ENCODE measurements at regions not wholly inside any gene's neighbourhood (a gene's known extent, or its start where the extent isn't known, plus 50 kb on each side); places are given as distances from the start of the nearest gene placed in this dataset.

- H3K27ac ChIP-seq, result no peak overlapping the region
Observed at GRCh38 chr1:201610858-201611257, 71.9 kb downstream of the NAV1 start.

GRCh38 chr1:201612645-201613044 is 73.7 kb downstream of the NAV1 start:
- no peak overlapping the region for H3K27ac ChIP-seq
- TF ChIP-seq ZFX (IDR thresholded peaks at IDR 0.05) (no peak), CTCF (conservative IDR thresholded peaks at IDR 0.05) (no peak)

More at GRCh38 chr1:201610858-201611257, 71.9 kb downstream of the NAV1 start:
- TF ChIP-seq ZFX (IDR thresholded peaks at IDR 0.05) (no peak), CTCF (conservative IDR thresholded peaks at IDR 0.05) (no peak)

- no peak overlapping the region for H3K27ac ChIP-seq
- TF ChIP-seq CTCF (conservative IDR thresholded peaks at IDR 0.05) (no peak), ZFX (IDR thresholded peaks at IDR 0.05) (no peak)
Observed at GRCh38 chr1:201614262-201615015, 75.5 kb downstream of the NAV1 start.

DNA sequence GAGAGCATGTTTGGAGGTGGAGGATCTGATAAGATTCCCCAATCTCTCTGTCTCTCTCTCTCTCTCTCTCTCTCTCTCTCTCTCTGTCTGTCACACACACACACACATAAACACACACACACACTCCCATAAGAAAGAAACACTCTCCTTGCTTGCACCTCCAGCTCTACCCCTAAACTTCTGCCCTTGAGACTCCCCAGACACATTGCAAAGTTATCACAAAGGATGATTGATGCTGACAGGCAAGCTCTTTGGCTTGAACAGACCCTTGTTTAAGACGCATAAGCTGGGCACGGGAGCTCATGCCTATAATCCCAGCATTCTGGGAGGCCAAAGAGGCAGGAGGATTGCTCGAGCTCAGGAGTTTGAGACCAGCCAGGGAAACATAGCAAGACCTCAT is 78.2 kb downstream of the NAV1 start:
- H3K27ac ChIP-seq, result no peak overlapping the region
- no peak for TF ChIP-seq CTCF (conservative IDR thresholded peaks at IDR 0.05)
- no peak for TF ChIP-seq ZFX (IDR thresholded peaks at IDR 0.05)

- no peak overlapping the region for H3K27ac ChIP-seq
- TF ChIP-seq ZFX (IDR thresholded peaks at IDR 0.05) (no peak), CTCF (conservative IDR thresholded peaks at IDR 0.05) (no peak)
Observed at GRCh38 chr1:201618389-201618788, 79.5 kb downstream of the NAV1 start.

- TF ChIP-seq CTCF (conservative IDR thresholded peaks at IDR 0.05) (no peak), ZFX (IDR thresholded peaks at IDR 0.05) (no peak)
- H3K27ac ChIP-seq, result no peak overlapping the region
Observed at GRCh38 chr1:201618905-201619304, 80.0 kb downstream of the NAV1 start.

GRCh38 chr1:201619513-201619912 is 80.6 kb downstream of the NAV1 start:
- no peak overlapping the region for H3K27ac ChIP-seq
- TF ChIP-seq CTCF (conservative IDR thresholded peaks at IDR 0.05), result no peak

Data from C4-2B (cell line).